ENCODE measurements at regions not wholly inside any gene's neighbourhood (a gene's known extent, or its start where the extent isn't known, plus 50 kb on each side); places are given as distances from the start of the nearest gene placed in this dataset.

GRCh38 chr7:95718577-95719410 lies 53.6 kb upstream of the DYNC1I1 start:
- DNase-seq, result no peak

GRCh38 chr7:95716357-95717122 lies 55.8 kb upstream of the DYNC1I1 start:
- DNase-seq, result no peak

- no peak for DNase-seq
Measured at GRCh38 chr7:95715274-95715673, 57.1 kb upstream of the DYNC1I1 start.

- no peak for DNase-seq
Measured at GRCh38 chr7:95710711-95711110, 61.6 kb upstream of the DYNC1I1 start.

GRCh38 chr7:95700917-95701316 lies 71.4 kb upstream of the DYNC1I1 start:
- no peak for DNase-seq

GRCh38 chr7:95694334-95694733 lies 78.0 kb upstream of the DYNC1I1 start:
- DNase-seq, result no peak

GRCh38 chr7:95693551-95694333 lies 78.6 kb upstream of the DYNC1I1 start:
- DNase-seq, result no peak

GRCh38 chr7:95691464-95691863 lies 80.9 kb upstream of the DYNC1I1 start:
- DNase-seq, result no peak

GRCh38 chr7:95690367-95690947 lies 81.9 kb upstream of the DYNC1I1 start:
- DNase-seq, result peak; percentile 4

GRCh38 chr7:95688931-95689495 lies 83.3 kb upstream of the DYNC1I1 start:
- DNase-seq, result no peak

- no peak for DNase-seq
Measured at GRCh38 chr7:95687759-95688343, 84.5 kb upstream of the DYNC1I1 start.

GRCh38 chr7:95686109-95686508 lies 86.2 kb upstream of the DYNC1I1 start:
- DNase-seq, result no peak

- no peak for DNase-seq
Measured at GRCh38 chr7:95684505-95684904, 87.8 kb upstream of the DYNC1I1 start.

- DNase-seq, result no peak
Measured at GRCh38 chr7:95684037-95684436, 87.7 kb upstream of the PDK4 start.

- DNase-seq, result no peak
Measured at GRCh38 chr7:95682913-95683312, 86.6 kb upstream of the PDK4 start.

- DNase-seq, result no peak
Measured at GRCh38 chr7:95676691-95677090, 80.4 kb upstream of the PDK4 start.

GRCh38 chr7:95675632-95676031 lies 79.3 kb upstream of the PDK4 start:
- DNase-seq, result no peak

GRCh38 chr7:95675016-95675415 lies 78.7 kb upstream of the PDK4 start:
- no peak for DNase-seq

GRCh38 chr7:95674101-95674500 lies 77.8 kb upstream of the PDK4 start:
- no peak for DNase-seq

- no peak for DNase-seq
Measured at GRCh38 chr7:95672434-95672833, 76.1 kb upstream of the PDK4 start.

- no peak for DNase-seq
Measured at GRCh38 chr7:95669513-95669912, 73.2 kb upstream of the PDK4 start.

GRCh38 chr7:95668504-95669018 lies 72.2 kb upstream of the PDK4 start:
- DNase-seq, result no peak
